ENCODE measurements at regions not wholly inside any gene's neighbourhood (a gene's known extent, or its start where the extent isn't known, plus 50 kb on each side); places are given as distances from the start of the nearest gene placed in this dataset.

DNA sequence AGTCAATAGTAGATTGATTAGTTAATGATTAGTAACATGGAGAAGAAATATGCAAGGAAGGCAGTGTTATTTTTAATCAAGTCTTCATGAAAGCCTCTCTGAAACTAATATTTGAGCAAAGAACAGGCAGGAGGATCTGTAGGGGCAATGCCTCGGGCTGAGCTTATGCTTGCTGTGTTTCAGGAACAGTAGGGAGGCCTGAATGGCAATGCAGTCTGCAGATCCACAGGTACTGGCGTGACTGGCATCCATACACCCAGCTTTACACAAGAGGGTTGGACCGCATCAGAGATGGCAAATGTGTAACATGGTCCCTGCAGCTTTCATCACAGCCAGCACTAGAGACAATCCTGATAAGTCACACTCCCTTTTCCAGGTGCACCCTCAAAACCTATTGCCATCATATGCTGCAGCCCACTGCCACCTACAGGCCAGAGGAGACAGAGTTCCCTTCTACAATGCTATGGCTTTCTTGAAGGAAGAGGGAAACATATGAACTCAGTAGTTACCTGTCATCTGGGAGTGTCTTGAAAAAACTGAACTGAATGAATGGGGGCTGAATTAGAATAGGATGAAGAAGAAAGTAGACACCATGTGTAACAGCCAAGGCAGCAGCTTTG lies 582.4 kb upstream of the RAB6C start:
- TF ChIP-seq, protein P1, sequence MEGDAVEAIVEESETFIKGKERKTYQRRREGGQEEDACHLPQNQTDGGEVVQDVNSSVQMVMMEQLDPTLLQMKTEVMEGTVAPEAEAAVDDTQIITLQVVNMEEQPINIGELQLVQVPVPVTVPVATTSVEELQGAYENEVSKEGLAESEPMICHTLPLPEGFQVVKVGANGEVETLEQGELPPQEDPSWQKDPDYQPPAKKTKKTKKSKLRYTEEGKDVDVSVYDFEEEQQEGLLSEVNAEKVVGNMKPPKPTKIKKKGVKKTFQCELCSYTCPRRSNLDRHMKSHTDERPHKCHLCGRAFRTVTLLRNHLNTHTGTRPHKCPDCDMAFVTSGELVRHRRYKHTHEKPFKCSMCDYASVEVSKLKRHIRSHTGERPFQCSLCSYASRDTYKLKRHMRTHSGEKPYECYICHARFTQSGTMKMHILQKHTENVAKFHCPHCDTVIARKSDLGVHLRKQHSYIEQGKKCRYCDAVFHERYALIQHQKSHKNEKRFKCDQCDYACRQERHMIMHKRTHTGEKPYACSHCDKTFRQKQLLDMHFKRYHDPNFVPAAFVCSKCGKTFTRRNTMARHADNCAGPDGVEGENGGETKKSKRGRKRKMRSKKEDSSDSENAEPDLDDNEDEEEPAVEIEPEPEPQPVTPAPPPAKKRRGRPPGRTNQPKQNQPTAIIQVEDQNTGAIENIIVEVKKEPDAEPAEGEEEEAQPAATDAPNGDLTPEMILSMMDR (IDR thresholded peaks at IDR 0.05) = peak; percentile 19 to 48 (median 42)
- TF ChIP-seq POLR2A (IDR thresholded peaks at IDR 0.05) = no peak

All from testis (tissue), 2 donors.